ENCODE measurements at regions not wholly inside any gene's neighbourhood (a gene's known extent, or its start where the extent isn't known, plus 50 kb on each side); places are given as distances from the start of the nearest gene placed in this dataset.

DNA sequence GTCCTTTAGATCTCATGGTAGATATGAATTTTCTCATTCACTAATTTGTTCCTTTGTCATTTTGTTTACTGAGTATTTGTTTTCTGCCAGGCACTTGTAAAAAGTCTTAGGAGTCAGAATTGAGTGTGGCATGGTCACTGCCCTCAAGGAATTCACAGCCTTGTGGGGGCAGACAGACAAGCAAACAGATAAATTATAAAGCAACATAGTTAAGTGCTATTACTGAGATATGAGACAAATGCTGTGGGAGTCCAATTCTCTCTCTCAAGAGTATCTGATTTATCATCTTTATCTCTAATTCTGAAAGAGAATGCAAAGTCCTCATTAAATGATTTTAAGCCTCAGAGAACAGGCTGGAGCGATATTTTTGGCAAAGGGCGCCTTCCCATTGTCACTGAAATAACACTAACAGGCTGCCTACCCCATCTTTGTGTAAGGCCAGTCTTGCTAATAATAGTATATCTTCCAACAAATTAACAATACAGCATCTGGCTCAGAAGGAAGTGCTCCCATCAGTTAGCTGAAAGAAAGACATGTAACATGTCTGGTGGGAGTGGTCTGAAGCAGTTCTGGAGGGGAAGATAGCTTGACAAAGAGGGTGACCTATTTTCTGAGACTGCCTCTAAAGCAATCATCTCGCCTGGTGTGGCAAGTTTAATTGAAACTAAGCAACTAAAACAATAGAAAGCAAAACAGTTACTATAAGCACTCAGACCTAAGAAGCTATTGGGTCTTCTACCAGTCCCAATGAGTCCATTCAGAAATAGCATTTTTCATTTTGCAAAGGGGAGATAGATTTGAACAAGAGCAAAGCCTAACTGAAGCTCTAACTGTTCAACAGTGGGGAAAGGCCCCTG, 61.5 kb upstream of the AMOT start:
- H3K27me3 ChIP-seq (ENCODE audit: insufficient read depth), result no peaks in the 10 kb centered on the region
- no peak overlapping the region for H3K27ac ChIP-seq (ENCODE audit: low read depth)
- H3K4me1 ChIP-seq (ENCODE audit: insufficient read depth), result no peaks in the 10 kb centered on the region
- no peak overlapping the region for H3K4me2 ChIP-seq
- H2AFZ ChIP-seq, result no peak overlapping the region
- Mint-ChIP-seq H3K4me1 (no peaks in the 10 kb centered on the region), H3K36me3 (ENCODE audit: low read depth) (no peaks in the 10 kb centered on the region), H3K27ac (no peak overlapping the region), H3K27me3 (ENCODE audit: insufficient read depth, low read depth, poor library complexity) (no peaks in the 10 kb centered on the region), H3K4me3 (no peak overlapping the region), H3K9me3 (no peaks in the 10 kb centered on the region)
- DNase-seq (ENCODE audit: low spot score), result no peak
- TF ChIP-seq CREB1 (CRISPR knock-in tag; IDR thresholded peaks at IDR 0.05; ENCODE audit: low read depth) (no peak), ZNF114 (CRISPR knock-in tag; IDR thresholded peaks at IDR 0.05) (no peak), JUNB (IDR thresholded peaks at IDR 0.05; ENCODE audit: unreplicated experiment) (no peak), STAT1 (IDR thresholded peaks at IDR 0.05; ENCODE audit: unreplicated experiment) (no peak), NANOG (IDR thresholded peaks at IDR 0.05; ENCODE audit: borderline replicate concordance) (no peak), EZH2phosphoT487 (IDR thresholded peaks at IDR 0.05; ENCODE audit: unreplicated experiment) (no peak), ZNF331 (CRISPR knock-in tag; IDR thresholded peaks at IDR 0.05; ENCODE audit: low read depth) (no peak), POLR2AphosphoS5 (IDR thresholded peaks at IDR 0.05; ENCODE audit: low read depth) (no peak), EZH2 (IDR thresholded peaks at IDR 0.05; ENCODE audit: low read depth, unreplicated experiment) (no peak)
- TF ChIP-seq, protein P1, sequence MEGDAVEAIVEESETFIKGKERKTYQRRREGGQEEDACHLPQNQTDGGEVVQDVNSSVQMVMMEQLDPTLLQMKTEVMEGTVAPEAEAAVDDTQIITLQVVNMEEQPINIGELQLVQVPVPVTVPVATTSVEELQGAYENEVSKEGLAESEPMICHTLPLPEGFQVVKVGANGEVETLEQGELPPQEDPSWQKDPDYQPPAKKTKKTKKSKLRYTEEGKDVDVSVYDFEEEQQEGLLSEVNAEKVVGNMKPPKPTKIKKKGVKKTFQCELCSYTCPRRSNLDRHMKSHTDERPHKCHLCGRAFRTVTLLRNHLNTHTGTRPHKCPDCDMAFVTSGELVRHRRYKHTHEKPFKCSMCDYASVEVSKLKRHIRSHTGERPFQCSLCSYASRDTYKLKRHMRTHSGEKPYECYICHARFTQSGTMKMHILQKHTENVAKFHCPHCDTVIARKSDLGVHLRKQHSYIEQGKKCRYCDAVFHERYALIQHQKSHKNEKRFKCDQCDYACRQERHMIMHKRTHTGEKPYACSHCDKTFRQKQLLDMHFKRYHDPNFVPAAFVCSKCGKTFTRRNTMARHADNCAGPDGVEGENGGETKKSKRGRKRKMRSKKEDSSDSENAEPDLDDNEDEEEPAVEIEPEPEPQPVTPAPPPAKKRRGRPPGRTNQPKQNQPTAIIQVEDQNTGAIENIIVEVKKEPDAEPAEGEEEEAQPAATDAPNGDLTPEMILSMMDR (conservative IDR thresholded peaks at IDR 0.05; ENCODE audit: low read depth in 2 of 2), result no peak
- TF ChIP-seq, protein P2, sequence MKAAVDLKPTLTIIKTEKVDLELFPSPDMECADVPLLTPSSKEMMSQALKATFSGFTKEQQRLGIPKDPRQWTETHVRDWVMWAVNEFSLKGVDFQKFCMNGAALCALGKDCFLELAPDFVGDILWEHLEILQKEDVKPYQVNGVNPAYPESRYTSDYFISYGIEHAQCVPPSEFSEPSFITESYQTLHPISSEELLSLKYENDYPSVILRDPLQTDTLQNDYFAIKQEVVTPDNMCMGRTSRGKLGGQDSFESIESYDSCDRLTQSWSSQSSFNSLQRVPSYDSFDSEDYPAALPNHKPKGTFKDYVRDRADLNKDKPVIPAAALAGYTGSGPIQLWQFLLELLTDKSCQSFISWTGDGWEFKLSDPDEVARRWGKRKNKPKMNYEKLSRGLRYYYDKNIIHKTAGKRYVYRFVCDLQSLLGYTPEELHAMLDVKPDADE (IDR thresholded peaks at IDR 0.05), result no peak
- TF ChIP-seq, protein P3, sequence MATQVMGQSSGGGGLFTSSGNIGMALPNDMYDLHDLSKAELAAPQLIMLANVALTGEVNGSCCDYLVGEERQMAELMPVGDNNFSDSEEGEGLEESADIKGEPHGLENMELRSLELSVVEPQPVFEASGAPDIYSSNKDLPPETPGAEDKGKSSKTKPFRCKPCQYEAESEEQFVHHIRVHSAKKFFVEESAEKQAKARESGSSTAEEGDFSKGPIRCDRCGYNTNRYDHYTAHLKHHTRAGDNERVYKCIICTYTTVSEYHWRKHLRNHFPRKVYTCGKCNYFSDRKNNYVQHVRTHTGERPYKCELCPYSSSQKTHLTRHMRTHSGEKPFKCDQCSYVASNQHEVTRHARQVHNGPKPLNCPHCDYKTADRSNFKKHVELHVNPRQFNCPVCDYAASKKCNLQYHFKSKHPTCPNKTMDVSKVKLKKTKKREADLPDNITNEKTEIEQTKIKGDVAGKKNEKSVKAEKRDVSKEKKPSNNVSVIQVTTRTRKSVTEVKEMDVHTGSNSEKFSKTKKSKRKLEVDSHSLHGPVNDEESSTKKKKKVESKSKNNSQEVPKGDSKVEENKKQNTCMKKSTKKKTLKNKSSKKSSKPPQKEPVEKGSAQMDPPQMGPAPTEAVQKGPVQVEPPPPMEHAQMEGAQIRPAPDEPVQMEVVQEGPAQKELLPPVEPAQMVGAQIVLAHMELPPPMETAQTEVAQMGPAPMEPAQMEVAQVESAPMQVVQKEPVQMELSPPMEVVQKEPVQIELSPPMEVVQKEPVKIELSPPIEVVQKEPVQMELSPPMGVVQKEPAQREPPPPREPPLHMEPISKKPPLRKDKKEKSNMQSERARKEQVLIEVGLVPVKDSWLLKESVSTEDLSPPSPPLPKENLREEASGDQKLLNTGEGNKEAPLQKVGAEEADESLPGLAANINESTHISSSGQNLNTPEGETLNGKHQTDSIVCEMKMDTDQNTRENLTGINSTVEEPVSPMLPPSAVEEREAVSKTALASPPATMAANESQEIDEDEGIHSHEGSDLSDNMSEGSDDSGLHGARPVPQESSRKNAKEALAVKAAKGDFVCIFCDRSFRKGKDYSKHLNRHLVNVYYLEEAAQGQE (IDR thresholded peaks at IDR 0.05; ENCODE audit: unreplicated experiment), result no peak
- TF ChIP-seq, protein P4, sequence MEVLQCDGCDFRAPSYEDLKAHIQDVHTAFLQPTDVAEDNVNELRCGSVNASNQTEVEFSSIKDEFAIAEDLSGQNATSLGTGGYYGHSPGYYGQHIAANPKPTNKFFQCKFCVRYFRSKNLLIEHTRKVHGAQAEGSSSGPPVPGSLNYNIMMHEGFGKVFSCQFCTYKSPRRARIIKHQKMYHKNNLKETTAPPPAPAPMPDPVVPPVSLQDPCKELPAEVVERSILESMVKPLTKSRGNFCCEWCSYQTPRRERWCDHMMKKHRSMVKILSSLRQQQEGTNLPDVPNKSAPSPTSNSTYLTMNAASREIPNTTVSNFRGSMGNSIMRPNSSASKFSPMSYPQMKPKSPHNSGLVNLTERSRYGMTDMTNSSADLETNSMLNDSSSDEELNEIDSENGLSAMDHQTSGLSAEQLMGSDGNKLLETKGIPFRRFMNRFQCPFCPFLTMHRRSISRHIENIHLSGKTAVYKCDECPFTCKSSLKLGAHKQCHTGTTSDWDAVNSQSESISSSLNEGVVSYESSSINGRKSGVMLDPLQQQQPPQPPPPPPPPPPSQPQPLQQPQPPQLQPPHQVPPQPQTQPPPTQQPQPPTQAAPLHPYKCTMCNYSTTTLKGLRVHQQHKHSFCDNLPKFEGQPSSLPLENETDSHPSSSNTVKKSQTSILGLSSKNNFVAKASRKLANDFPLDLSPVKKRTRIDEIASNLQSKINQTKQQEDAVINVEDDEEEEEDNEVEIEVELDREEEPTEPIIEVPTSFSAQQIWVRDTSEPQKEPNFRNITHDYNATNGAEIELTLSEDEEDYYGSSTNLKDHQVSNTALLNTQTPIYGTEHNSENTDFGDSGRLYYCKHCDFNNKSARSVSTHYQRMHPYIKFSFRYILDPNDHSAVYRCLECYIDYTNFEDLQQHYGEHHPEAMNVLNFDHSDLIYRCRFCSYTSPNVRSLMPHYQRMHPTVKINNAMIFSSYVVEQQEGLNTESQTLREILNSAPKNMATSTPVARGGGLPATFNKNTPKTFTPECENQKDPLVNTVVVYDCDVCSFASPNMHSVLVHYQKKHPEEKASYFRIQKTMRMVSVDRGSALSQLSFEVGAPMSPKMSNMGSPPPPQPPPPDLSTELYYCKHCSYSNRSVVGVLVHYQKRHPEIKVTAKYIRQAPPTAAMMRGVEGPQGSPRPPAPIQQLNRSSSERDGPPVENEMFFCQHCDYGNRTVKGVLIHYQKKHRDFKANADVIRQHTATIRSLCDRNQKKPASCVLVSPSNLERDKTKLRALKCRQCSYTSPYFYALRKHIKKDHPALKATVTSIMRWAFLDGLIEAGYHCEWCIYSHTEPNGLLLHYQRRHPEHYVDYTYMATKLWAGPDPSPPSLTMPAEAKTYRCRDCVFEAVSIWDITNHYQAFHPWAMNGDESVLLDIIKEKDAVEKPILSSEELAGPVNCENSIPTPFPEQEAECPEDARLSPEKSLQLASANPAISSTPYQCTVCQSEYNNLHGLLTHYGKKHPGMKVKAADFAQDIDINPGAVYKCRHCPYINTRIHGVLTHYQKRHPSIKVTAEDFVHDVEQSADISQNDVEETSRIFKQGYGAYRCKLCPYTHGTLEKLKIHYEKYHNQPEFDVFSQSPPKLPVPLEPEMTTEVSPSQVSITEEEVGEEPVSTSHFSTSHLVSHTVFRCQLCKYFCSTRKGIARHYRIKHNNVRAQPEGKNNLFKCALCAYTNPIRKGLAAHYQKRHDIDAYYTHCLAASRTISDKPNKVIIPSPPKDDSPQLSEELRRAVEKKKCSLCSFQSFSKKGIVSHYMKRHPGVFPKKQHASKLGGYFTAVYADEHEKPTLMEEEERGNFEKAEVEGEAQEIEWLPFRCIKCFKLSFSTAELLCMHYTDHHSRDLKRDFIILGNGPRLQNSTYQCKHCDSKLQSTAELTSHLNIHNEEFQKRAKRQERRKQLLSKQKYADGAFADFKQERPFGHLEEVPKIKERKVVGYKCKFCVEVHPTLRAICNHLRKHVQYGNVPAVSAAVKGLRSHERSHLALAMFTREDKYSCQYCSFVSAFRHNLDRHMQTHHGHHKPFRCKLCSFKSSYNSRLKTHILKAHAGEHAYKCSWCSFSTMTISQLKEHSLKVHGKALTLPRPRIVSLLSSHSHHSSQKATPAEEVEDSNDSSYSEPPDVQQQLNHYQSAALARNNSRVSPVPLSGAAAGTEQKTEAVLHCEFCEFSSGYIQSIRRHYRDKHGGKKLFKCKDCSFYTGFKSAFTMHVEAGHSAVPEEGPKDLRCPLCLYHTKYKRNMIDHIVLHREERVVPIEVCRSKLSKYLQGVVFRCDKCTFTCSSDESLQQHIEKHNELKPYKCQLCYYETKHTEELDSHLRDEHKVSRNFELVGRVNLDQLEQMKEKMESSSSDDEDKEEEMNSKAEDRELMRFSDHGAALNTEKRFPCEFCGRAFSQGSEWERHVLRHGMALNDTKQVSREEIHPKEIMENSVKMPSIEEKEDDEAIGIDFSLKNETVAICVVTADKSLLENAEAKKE (CRISPR knock-in tag; IDR thresholded peaks at IDR 0.05), result no peak
- no peak for ATAC-seq
- no peaks in the 10 kb centered on the region for H3K36me3 ChIP-seq (ENCODE audit: insufficient read depth)
- H4K20me1 ChIP-seq (replicated peaks; ENCODE audit: insufficient read depth), result no peaks in the 10 kb centered on the region
- H3K4me3 ChIP-seq, result no peak overlapping the region
- H3K9me2 ChIP-seq (ENCODE audit: insufficient read depth), result no peaks in the 10 kb centered on the region
- H3K79me2 ChIP-seq (replicated peaks; ENCODE audit: insufficient read depth), result no peaks in the 10 kb centered on the region
- no peaks in the 10 kb centered on the region for H3F3A ChIP-seq (replicated peaks; ENCODE audit: low read depth)

All from GM23338 (cell line).